Duodenal mucosa (tissue), 2 donors: ENCODE measurements at regions not wholly inside any gene's neighbourhood (a gene's known extent, or its start where the extent isn't known, plus 50 kb on each side); places are given as distances from the start of the nearest gene placed in this dataset.

Experiments used
- H3K27ac ChIP-seq: one replicate; pipeline ENCODE4 v1.7.0; 2013; ENCODE audit warnings: low read depth, low read length
- H3K27me3 ChIP-seq, 2 donors: one replicate each; pipeline ENCODE4 v1.7.0; 2013; ENCODE audit warnings: low read length in 2 of 2, control low read depth in 1 of 2; ENCODE audit not compliant: insufficient read depth in 2 of 2, control insufficient read depth in 1 of 2
- H3K36me3 ChIP-seq, 2 donors: one replicate each; pipeline ENCODE4 v1.7.0; 2013; ENCODE audit warnings: low read length in 2 of 2, control low read depth in 1 of 2; ENCODE audit not compliant: insufficient read depth in 2 of 2, control insufficient read depth in 1 of 2
- H3K4me1 ChIP-seq, 2 donors: one replicate each; pipeline ENCODE4 v1.7.0; 2013; ENCODE audit warnings: low read length in 2 of 2, control low read depth in 1 of 2; ENCODE audit not compliant: insufficient read depth in 2 of 2, control insufficient read depth in 1 of 2
- H3K4me3 ChIP-seq, 2 donors: one replicate each; pipeline ENCODE4 v1.7.0; 2013; ENCODE audit warnings: low read length in 2 of 2, low read depth in 1 of 2
- H3K9ac ChIP-seq, 2 donors: one replicate each; pipeline ENCODE4 v1.7.0; 2013; ENCODE audit warnings: low read length in 2 of 2, low read depth in 1 of 2
- H3K9me3 ChIP-seq, 2 donors: one replicate each; pipeline ENCODE4 v1.7.0; 2013; ENCODE audit warnings: low read length in 2 of 2, control low read depth in 1 of 2; ENCODE audit not compliant: control insufficient read depth in 1 of 2

DNA sequence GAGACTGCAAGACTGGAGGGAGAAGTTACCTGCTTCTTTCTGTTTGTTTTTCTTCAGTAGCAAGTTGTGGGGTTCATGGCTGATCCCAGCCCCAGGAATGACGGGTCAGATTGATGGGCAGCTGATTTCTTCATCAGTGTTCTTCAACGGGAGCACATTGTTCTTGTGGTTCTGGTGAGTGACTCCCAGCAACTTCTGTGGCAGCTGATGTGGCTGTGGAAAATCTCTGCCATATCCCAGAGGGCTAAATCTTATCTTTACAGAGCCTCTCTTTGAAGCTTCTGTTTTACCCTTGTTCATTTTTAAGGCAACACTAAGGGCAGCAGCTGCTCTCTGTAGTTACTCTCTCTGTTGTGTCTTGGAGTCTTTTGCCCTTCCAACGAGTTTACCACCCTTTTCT, 710.3 kb downstream of the PRELID2 start:
- H3K9me3 ChIP-seq, result no peaks in the 10 kb centered on the region
- H3K4me3 ChIP-seq, result no peak overlapping the region
- no peaks in the 10 kb centered on the region for H3K27me3 ChIP-seq
- no peak overlapping the region for H3K27ac ChIP-seq
- no peaks in the 10 kb centered on the region for H3K4me1 ChIP-seq
- no peak overlapping the region for H3K9ac ChIP-seq
- H3K36me3 ChIP-seq, result no peaks in the 10 kb centered on the region

DNA sequence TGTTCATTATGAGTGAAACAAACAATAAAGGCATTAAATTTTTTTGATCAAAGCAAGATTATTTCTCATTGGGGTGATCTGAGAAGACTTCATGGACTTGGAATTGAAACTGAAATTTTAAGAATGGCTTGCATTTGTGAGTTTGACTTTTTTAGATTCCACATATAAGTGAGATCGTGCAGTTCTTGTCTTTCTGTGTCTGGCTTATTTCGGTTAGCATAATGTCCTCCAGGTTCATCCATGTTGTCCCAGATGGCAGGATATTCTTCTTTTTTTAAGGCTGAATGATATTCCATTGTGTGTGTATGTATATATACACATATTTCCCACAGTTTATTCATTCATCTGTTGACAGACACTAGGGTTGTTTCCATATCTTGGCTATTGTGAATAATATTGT, 716.5 kb downstream of the PRELID2 start:
- Histone ChIP-seq H3K4me1 (no peaks in the 10 kb centered on the region), H3K9me3 (no peaks in the 10 kb centered on the region), H3K9ac (no peak overlapping the region), H3K4me3 (no peak overlapping the region), H3K27ac (no peak overlapping the region), H3K36me3 (no peaks in the 10 kb centered on the region), H3K27me3 (no peaks in the 10 kb centered on the region)

DNA sequence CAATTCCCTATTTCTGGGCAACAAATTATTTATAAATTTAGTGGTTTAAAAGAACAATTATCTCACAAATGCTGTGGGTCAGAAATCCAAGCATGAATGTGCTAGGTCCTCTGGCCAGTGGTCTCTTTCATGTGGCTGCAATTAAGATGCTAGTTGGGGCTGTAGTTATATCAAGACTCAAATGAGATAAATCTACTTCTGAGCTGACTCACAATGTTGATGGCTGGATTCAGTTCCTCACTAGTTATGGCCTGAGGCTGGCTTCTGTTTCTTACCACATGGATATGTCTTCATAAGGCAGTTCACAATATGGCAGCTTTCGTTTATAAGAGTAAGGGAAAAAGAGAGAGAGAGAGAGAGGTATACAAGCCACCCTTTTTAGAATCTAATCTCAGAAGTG, 717.0 kb downstream of the PRELID2 start:
- Histone ChIP-seq H3K36me3 (no peaks in the 10 kb centered on the region), H3K9me3 (no peaks in the 10 kb centered on the region), H3K4me3 (no peak overlapping the region), H3K9ac (no peak overlapping the region), H3K27ac (no peak overlapping the region), H3K27me3 (no peaks in the 10 kb centered on the region), H3K4me1 (no peaks in the 10 kb centered on the region)

GRCh38 chr5:145117285-145117684, 717.9 kb downstream of the PRELID2 start:
- Histone ChIP-seq H3K36me3 (no peaks in the 10 kb centered on the region), H3K4me1 (no peaks in the 10 kb centered on the region), H3K9ac (no peak overlapping the region), H3K27me3 (no peaks in the 10 kb centered on the region), H3K4me3 (no peak overlapping the region), H3K27ac (no peak overlapping the region), H3K9me3 (no peaks in the 10 kb centered on the region)

DNA sequence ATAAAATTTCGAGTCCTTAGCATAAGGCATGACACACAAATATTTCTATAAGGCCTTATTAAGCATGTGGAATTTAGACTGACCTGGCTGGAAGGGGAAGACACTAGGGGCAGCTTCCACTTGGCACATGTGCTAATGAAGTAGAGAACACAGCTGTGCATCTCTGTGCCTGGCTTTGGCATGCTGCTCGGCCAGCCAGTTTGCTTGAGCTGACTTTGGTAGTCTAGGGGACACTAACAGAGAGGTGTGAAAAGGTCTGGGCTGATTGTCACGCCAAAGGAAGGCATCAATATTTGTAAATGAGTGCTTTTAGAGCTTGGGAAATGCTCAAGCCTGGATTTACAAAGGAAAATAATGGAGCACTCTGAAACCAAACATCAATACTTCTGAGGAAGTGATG, 723.7 kb downstream of the PRELID2 start:
- H3K27me3 ChIP-seq, result no peaks in the 10 kb centered on the region
- no peaks in the 10 kb centered on the region for H3K4me1 ChIP-seq
- H3K4me3 ChIP-seq, result no peak overlapping the region

GRCh38 chr5:145110834-145111233, 724.3 kb downstream of the PRELID2 start:
- Histone ChIP-seq H3K4me3 (no peak overlapping the region), H3K9me3 (no peaks in the 10 kb centered on the region), H3K4me1 (no peaks in the 10 kb centered on the region), H3K27ac (no peak overlapping the region), H3K9ac (no peak overlapping the region), H3K36me3 (no peaks in the 10 kb centered on the region), H3K27me3 (no peaks in the 10 kb centered on the region)

More for the DNA sequence above, 723.7 kb downstream of the PRELID2 start:
- Histone ChIP-seq H3K9ac (no peak overlapping the region), H3K27ac (no peak overlapping the region), H3K9me3 (no peaks in the 10 kb centered on the region), H3K36me3 (no peaks in the 10 kb centered on the region)

DNA sequence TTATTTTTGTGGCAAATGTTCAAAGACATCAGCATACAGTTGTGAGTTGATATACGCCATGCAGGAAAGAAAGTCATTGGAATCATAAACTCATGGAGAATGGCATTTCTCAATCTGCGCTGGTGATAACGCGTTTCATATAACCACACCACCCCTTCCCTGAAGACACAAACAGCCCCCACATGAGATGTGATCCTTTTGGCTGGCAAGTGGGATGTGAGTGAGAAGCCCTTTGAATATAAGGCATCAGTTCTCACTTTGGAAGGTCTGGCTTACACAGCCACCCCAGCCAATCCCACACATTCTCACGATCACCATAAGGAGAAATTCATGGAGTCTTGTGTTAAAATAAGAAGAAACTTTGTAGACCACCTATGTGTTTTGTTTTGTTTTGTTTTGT, 725.0 kb downstream of the PRELID2 start:
- no peak overlapping the region for H3K9ac ChIP-seq
- H3K9me3 ChIP-seq, result no peaks in the 10 kb centered on the region
- no peak overlapping the region for H3K4me3 ChIP-seq
- H3K36me3 ChIP-seq, result no peaks in the 10 kb centered on the region
- H3K4me1 ChIP-seq, result no peaks in the 10 kb centered on the region
- H3K27ac ChIP-seq, result no peak overlapping the region
- H3K27me3 ChIP-seq, result no peaks in the 10 kb centered on the region

DNA sequence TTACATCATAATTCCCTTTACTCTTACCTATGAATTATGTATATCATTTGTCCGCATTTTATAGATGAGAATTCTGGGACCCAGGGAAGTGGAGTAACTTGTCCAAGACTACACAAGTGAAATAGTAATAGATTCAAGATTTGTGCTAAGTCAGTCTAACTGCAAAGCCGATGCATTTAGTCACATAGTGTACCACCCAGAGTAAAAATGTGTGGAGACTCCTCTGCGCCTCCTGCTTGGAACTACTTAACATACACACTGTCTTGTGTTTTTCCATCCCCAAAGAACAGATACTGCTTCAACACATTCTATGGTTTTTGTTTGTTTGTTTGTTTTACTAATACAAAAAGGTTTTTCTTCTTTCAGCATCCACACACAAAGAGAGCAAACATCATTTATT, 729.8 kb downstream of the PRELID2 start:
- no peaks in the 10 kb centered on the region for H3K4me1 ChIP-seq
- no peaks in the 10 kb centered on the region for H3K27me3 ChIP-seq
- no peaks in the 10 kb centered on the region for H3K9me3 ChIP-seq
- no peaks in the 10 kb centered on the region for H3K36me3 ChIP-seq
- no peak overlapping the region for H3K9ac ChIP-seq
- no peak overlapping the region for H3K27ac ChIP-seq
- no peak overlapping the region for H3K4me3 ChIP-seq

DNA sequence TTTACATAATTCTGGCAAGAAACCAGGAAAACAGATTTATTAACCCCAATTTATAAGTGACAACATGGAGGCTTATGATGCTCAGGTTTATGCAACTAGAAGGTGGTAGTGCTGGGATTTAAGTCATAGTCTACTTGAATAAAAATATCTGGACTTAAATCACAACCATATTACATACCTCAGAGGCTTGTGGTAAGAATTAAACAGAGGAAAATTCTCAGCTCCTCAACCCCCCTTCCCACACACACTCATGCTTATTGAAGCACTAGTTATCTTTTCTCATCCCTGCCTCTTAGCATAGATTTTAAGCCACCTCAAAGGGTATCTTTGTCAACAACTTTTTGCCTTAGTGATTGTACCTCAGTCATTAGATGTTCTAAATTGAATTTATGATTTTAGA, 731.0 kb downstream of the PRELID2 start:
- H3K9me3 ChIP-seq, result no peaks in the 10 kb centered on the region
- no peaks in the 10 kb centered on the region for H3K4me1 ChIP-seq
- no peaks in the 10 kb centered on the region for H3K36me3 ChIP-seq
- H3K27ac ChIP-seq, result no peak overlapping the region
- H3K27me3 ChIP-seq, result no peaks in the 10 kb centered on the region
- H3K9ac ChIP-seq, result no peak overlapping the region
- no peak overlapping the region for H3K4me3 ChIP-seq

GRCh38 chr5:145101246-145101645, 733.9 kb downstream of the PRELID2 start:
- no peak overlapping the region for H3K27ac ChIP-seq
- H3K4me1 ChIP-seq, result no peaks in the 10 kb centered on the region
- no peak overlapping the region for H3K9ac ChIP-seq
- H3K36me3 ChIP-seq, result no peaks in the 10 kb centered on the region
- no peaks in the 10 kb centered on the region for H3K9me3 ChIP-seq
- no peaks in the 10 kb centered on the region for H3K27me3 ChIP-seq
- no peak overlapping the region for H3K4me3 ChIP-seq

DNA sequence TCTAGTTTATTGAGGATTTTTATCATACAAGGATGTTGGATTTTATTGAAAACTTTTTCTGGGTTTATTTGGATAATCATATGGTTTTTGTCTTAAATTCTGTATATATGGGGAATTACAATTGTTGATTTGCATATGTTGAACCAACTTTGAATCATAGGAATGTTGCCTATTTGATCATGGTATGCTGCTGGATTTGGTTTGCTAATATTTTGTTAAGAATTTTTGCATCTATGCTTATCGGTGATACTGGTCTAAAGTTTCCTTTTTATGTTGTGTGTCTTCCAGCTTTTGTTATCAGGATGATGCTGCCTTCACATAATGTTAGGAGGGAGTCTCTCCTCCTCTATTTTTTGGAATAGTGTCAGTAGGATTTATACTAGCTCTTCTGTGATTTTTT, 745.0 kb downstream of the PRELID2 start:
- Histone ChIP-seq H3K27me3 (no peaks in the 10 kb centered on the region), H3K27ac (no peak overlapping the region), H3K9me3 (no peaks in the 10 kb centered on the region), H3K9ac (no peak overlapping the region), H3K4me1 (no peaks in the 10 kb centered on the region), H3K36me3 (no peaks in the 10 kb centered on the region), H3K4me3 (no peak overlapping the region)
